NCI-H146 (cell line): ENCODE measurements at regions not wholly inside any gene's neighbourhood (a gene's known extent, or its start where the extent isn't known, plus 50 kb on each side); places are given as distances from the start of the nearest gene placed in this dataset.

Source experiments
- DNase-seq: peaks from one replicate; lab custom pipeline; 2025; lab: John Stamatoyannopoulos, UW

DNA sequence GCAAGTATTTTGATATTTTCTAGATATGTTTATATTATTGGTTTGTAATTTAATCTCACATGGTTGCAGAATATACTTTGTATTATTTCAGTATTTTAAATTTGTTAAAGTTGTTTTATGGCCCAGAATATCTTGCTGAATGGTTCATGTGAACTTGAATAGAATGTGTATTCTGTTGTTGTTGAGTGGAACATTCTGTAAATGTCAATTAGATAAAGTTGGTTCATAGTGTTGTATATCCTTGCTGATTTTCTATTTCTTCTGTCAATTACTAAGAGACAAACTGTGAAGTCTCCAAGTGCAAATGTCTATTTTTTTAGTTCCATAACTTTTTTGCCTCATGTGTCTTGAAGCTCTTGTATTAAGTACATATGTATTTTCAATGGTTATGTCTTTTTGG lies 411.7 kb downstream of the NPIPA7 start:
- DNase-seq: no peak

GRCh38 chr16:16791051-16791450 lies 412.1 kb downstream of the NPIPA7 start:
- no peak for DNase-seq

- DNase-seq: no peak
These were observed 418.3 kb downstream of the NPIPA7 start for GRCh38 chr16:16797239-16797638.

DNA sequence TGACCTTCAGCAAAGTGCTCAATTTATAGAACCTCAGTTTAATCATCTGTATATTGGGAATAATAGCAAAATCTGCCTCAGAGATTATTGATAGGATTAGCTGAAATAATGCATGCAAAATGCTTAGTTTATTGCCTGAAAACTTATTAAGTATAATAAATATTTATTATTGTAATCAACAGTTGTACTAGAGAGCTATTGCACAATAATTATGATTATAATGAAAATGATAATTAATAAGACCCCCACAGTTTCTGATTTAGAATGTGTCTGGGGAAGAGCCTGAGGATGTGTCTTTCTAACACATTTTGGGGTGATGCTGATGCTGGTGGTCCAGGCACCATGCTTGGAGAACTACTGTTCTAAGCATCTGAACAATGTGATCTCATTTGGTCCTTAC lies 419.6 kb downstream of the NPIPA7 start:
- DNase-seq: no peak

- DNase-seq: no peak
These were observed 426.9 kb downstream of the NPIPA7 start for GRCh38 chr16:16805809-16806208.

DNA sequence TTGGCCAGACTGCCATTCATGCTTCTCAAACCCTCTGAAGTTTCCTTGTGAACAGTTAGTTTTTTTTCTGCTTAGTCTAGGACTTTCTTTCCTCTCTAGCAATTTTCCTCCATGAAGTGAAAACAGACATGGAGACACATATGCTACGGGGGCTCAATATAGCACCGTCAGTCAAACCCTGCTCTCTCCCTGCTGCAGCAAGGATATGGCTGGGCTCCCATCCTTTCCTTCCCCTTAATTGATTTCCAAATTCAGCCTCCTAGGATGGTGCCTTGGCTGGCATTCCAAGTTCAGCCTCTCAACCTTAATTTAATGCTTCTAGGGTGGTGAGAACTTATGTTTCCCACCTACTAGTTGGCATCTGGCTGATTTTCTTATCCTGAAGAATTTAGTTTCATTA lies 436.7 kb downstream of the NPIPA7 start:
- DNase-seq: no peak

GRCh38 chr16:16817196-16817595 lies 438.3 kb downstream of the NPIPA7 start:
- DNase-seq: no peak

DNA sequence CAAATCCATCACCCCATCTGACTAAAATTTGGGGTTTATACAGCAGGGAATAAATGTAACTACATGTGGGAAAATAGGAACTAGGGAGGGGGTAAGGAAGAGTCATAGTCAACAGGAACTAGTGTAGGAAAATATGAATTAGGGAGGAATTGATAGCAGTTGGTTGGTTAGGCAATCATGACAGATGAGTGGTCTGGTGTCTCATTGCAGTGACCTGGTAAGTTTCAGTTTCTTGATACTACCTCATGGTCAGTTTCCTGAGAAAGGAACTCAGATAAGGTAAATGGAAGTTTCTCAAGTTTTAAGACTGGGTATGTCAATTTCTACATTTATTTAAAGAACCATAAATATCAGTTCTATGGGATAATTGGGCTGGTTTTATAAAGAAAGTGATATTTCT lies 442.3 kb downstream of the NPIPA7 start:
- DNase-seq: no peak

DNA sequence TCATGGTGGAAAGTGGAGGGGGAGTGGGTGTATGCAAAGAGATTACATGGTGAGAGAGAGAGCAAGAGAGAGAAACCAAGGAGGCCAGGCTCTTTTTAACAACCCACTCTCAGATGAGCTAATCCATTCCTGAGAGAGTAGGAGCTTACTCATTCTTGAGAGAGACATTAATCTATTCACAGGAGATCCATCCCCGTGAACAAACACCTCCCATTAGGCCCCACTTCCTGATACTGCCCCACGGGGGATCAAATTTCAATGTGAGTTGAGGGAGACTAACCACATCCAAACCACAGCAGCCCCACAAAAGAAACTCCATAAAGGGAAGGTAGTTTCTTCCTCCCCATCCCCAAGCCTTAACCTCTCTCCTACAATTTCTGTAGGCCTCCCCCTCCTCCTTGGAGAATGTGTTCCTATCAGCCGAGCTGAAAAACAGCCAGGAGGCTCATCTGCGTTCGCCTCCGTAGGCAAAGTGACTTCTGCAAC lies 450.0 kb downstream of the NPIPA7 start:
- no peak for DNase-seq

DNA sequence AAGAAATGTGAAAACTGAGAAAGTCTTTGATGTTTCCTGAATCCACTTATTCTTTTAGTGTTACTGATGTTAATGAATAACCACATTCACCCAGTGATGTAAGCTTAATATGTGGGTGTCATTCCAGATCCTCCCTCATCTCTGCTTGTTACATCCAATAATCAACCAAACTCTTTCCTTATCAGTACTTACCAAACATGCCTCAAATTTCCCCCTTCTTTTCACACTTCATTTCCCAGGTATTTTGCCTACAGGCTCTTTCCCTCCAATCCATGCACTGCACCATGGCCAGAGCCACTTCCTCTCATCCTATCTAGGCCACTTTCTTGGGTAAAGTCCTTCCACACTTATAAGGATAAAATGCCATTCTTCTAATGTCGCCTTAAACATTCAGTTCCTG lies 451.5 kb downstream of the NPIPA7 start:
- no peak for DNase-seq

GRCh38 chr16:16830973-16831372 lies 452.0 kb downstream of the NPIPA7 start:
- DNase-seq: no peak

GRCh38 chr16:16833165-16833564 lies 454.2 kb downstream of the NPIPA7 start:
- no peak for DNase-seq

DNA sequence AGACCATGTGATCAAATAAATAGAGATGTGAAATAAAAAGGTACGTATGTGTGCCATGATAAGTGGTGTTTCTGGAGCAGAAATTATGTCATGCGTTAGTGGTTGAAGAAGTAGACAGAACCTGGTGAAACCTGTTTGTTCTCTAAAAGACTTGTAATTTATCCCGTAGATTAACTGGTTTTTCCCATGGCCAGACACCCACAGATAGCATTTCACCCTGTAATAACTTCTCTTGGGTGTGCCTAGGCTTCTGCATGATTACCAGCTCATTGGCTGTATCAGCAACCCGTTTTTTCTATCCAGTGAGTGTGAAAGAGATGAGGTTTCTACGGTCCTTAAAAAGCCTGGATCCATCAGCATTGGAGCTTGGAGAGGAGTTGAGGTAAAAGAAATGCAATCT lies 471.3 kb downstream of the NPIPA7 start:
- no peak for DNase-seq

- no peak for DNase-seq
These were observed 478.1 kb downstream of the NPIPA7 start for GRCh38 chr16:16857012-16857411.

GRCh38 chr16:16857603-16858283 lies 478.8 kb downstream of the NPIPA7 start:
- DNase-seq: peak; percentile 58

GRCh38 chr16:16861546-16861945 lies 482.6 kb downstream of the NPIPA7 start:
- peak; percentile 33 for DNase-seq

- no peak for DNase-seq
These were observed 484.7 kb downstream of the NPIPA7 start for GRCh38 chr16:16863672-16864071.

DNA sequence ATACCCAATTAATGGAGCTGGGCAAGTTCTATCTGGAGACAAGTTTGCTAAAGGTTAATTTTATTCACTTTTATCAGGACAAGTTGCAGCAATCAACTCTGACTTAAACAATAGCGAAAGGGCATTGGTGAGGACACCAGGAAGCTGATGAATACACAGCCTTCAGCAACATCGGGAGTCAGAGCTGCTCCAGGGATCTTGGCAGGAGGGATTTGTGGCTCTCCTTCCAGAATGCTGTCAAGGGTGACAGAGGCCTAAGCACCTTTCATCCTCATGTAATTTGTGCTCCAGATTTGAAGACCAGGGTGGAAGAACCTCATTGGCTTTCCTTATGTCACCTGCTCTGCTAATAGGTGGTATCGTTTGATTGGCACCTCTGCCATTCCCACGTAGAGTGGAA lies 485.6 kb downstream of the NPIPA7 start:
- no peak for DNase-seq

GRCh38 chr16:16865374-16865773 lies 486.4 kb downstream of the NPIPA7 start:
- no peak for DNase-seq

DNA sequence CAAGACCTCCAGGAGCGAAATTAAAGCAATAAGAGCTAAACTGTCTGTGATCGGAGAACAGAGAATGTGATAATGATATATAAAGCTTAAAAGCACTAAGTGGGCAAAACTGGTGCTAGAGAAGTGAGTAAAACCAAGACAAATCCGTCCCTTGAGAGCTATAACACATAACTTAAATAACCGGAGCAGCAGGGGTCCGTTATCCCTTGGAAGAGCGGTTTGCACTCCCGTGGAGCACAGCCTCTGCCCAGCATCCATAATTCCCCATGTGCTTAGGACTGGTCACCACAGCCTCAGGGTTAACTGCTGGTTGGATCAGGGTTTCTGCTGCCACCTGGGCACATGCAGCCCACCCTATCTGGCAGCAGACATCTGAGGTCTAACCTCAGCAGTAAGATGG lies 489.0 kb downstream of the NPIPA7 start:
- DNase-seq: no peak

DNA sequence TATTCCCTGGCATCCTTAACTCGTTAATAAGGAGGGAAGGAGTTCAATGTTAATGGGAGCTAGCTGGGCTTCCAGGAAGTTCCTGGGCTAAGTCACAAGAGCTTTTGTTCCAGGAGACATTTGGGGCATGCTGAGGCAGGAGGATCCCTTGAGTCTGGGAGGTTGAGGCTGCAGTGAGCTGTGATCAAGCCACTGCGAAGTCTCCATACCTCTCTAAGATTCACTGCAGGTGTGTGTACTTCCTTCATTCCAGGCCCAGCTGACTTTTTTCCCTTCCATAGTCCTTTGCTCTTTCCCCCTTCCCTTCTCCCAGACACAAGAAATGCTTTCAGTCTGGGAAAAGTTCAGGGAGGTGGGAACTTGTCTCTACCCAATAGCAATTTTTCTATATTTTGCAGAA lies 489.8 kb downstream of the NPIPA7 start:
- DNase-seq: no peak

GRCh38 chr16:16869746-16870145 lies 490.8 kb downstream of the NPIPA7 start:
- DNase-seq: no peak

DNA sequence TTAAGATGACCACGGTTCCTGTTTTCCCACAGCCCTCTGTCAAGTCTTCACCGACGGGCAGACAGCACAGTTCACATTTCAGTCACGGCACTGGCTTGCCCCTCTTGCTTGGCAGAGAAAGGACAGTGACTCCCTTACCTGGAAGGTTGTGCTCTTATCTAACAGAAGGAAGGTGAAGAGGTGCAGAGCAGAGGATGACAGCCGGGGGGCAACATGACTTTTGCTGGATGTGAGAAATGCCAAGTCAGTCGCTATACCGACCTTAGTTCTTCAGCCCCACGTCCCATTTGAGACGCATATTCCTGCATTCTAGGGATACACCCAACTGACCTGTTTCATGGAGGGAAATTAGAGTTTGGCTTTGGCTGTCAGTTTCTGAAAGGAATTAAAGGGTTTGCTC lies 492.3 kb downstream of the NPIPA7 start:
- no peak for DNase-seq

DNA sequence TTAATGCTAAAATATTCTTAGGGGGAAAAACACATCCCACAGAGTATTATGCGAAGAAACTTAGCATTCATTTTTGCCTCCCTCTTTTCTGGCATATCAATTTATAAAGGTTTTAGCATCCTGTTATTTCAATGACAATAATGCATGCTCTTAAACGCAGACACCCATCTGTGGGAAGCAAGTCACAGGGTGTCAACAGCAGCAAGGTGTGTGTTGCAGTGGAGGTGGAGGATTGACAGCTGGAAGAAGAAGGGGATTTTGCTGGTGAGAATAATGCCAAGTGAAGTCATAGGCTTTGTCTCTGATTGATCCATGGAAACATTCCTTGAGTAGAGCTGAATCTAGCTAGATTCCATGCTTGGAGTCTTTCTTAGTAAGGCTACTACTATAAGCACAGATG lies 498.1 kb downstream of the NPIPA7 start:
- no peak for DNase-seq
